Transverse colon (tissue), 3 donors: ENCODE measurements at regions not wholly inside any gene's neighbourhood (a gene's known extent, or its start where the extent isn't known, plus 50 kb on each side); places are given as distances from the start of the nearest gene placed in this dataset.

Experiments
- CTCF ChIP-seq, 5 experiments: fragments of 200-600 bp in 3 of 5; fragments of 450-650 bp in 2 of 5; sonication (generic) in 3 of 5; IDR thresholded peaks; 1 replicate in 2 of 5; 2 replicates in 3 of 5; pipeline ENCODE4 v1.5.1; 2016 to 2017; ENCODE audit warnings: antibody characterized with exemption in 5 of 5, inconsistent platforms in 3 of 5, mild to moderate bottlenecking in 2 of 5, moderate library complexity in 1 of 5
- EP300 ChIP-seq: sonication (generic); formaldehyde crosslinking; IDR thresholded peaks from one replicate; pipeline ENCODE4 v1.6.1; 2017; ENCODE audit warnings: antibody characterized with exemption, low read depth
- POLR2A ChIP-seq: fragments of 450-650 bp; IDR thresholded peaks from one replicate; pipeline ENCODE4 v1.6.1; 2016; ENCODE audit warnings: antibody characterized with exemption, mild to moderate bottlenecking, moderate library complexity

GRCh38 chr10:131848296-131848695 lies 52.5 kb upstream of the PPP2R2D start:
- TF ChIP-seq CTCF (IDR thresholded peaks at IDR 0.05) (no peak), POLR2A (no peak), EP300 (no peak)
